Spleen (tissue), 11 donors: ENCODE measurements at regions not wholly inside any gene's neighbourhood (a gene's known extent, or its start where the extent isn't known, plus 50 kb on each side); places are given as distances from the start of the nearest gene placed in this dataset.

Experiments
- DNase-seq: peaks from one replicate; pipeline ENCODE4 v3.0.0-alpha.2; 2020
- H3K27ac ChIP-seq, 8 donors: fragments of 200-600 bp; sonication (generic) in 7 of 8; 1 replicate in 4 of 8; 2 replicates in 4 of 8; pipeline versions ENCODE4 v1.5.0 to v1.8.0; 2016 to 2021; ENCODE audit warnings: inconsistent platforms in 4 of 8, mild to moderate bottlenecking in 4 of 8, moderate library complexity in 1 of 8
- H3K27me3 ChIP-seq, 7 donors: fragments of 200-600 bp; sonication (generic) in 6 of 7; replicated peaks in 1 of 7; 1 replicate in 4 of 7; 2 replicates in 3 of 7; pipeline versions ENCODE4 v1.5.0 to v1.8.0; 2016 to 2021; ENCODE audit warnings: inconsistent platforms in 3 of 7, mild to moderate bottlenecking in 1 of 7
- H3K36me3 ChIP-seq, 6 donors: fragments of 200-600 bp; sonication (generic) in 5 of 6; 1 replicate in 4 of 6; 2 replicates in 2 of 6; pipeline versions ENCODE4 v1.5.0 to v1.8.0; 2016 to 2021; ENCODE audit warnings: inconsistent platforms in 2 of 6
- H3K4me1 ChIP-seq, 6 donors: fragments of 200-600 bp; sonication (generic) in 5 of 6; 1 replicate in 3 of 6; 2 replicates in 3 of 6; pipeline versions ENCODE4 v1.5.0 to v1.8.0; 2016 to 2021; ENCODE audit warnings: inconsistent platforms in 3 of 6
- H3K4me3 ChIP-seq, 8 donors: fragments of 200-600 bp; sonication (generic) in 7 of 8; 1 replicate in 4 of 8; 2 replicates in 4 of 8; pipeline versions ENCODE4 v1.5.0 to v1.8.0; 2016 to 2021; ENCODE audit warnings: inconsistent platforms in 4 of 8, mild to moderate bottlenecking in 4 of 8, moderate library complexity in 2 of 8
- H3K9me3 ChIP-seq, 8 donors: fragments of 200-600 bp; sonication (generic) in 7 of 8; 1 replicate in 4 of 8; 2 replicates in 4 of 8; pipeline versions ENCODE4 v1.5.0 to v1.8.0; 2016 to 2021; ENCODE audit warnings: inconsistent platforms in 4 of 8
- CTCF ChIP-seq, 11 experiments: fragments of 200-600 bp in 7 of 11; fragments of 450-650 bp in 4 of 11; sonication (generic) in 4 of 11; IDR thresholded peaks in 8 of 11; conservative IDR thresholded peaks in 3 of 11; 1 replicate in 7 of 11; 2 replicates in 4 of 11; pipeline versions ENCODE4 v1.4.0 to v1.8.0; 2016 to 2021; ENCODE audit warnings: antibody characterized with exemption in 11 of 11, inconsistent platforms in 4 of 11, mild to moderate bottlenecking in 1 of 11
- POLR2A ChIP-seq, 3 donors: fragments of 450-650 bp; IDR thresholded peaks; one replicate each; pipeline ENCODE4 v1.5.1; 2017; ENCODE audit warnings: antibody characterized with exemption in 3 of 3, mild to moderate bottlenecking in 1 of 3
- POLR2AphosphoS5 ChIP-seq, 3 donors: sonication (generic); formaldehyde crosslinking; IDR thresholded peaks; one replicate each; pipeline ENCODE4 v1.5.1; 2017; ENCODE audit warnings: antibody characterized with exemption in 3 of 3
- WGBS, 5 donors: extraction: QIAGEN DNeasy Blood & Tissue Kit in 3 of 5; methylation state at CpG; one replicate each; pipeline versions ENCODE4 v1.1.5 to v1.1.7; 2013 to 2018; 5-methylcytosine and 5-hydroxymethylcytosine counted together
- intact Hi-C: fragments of 100-400 bp; cut with DNase I; formaldehyde crosslinking; loops from one replicate; pipeline ENCODE4 v1.15.0; 2023; ENCODE audit warnings: low total_unique reads
- donor health status: healthy with polysubstance abuse.
- donor health status: DM: no; HTN: no; CAD: no; lungs with moderate emphysema.
- donor health status: DM: no; HTN: no; CAD: no.
- donor health status: Bipolar disorder and iron deficiency.
- donor health status: healthy.
- donor health status: DM: no; HTN: no; CAD: no.
- donor health status: DM: yes; HTN: yes; CAD: no.

GRCh38 chr12:131551675-131552491 lies 159.0 kb upstream of the SFSWAP start:
- peaks cover 0 to 46% (median 0%) of the 10 kb centered on the region in 7 donors for H3K27me3 ChIP-seq
- no peak overlapping the region for H3K27ac ChIP-seq
- WGBS, 5 donors = 88 to 93% (median 91%) methylated on average over 15 of the region's 15 CpGs
- H3K4me3 ChIP-seq = no peak overlapping the region
- intact Hi-C loops = no loop called here
- no peaks in the 10 kb centered on the region for H3K4me1 ChIP-seq
- TF ChIP-seq POLR2AphosphoS5 (IDR thresholded peaks at IDR 0.05) (no peak), CTCF (IDR thresholded peaks at IDR 0.05 in 8 of 11, conservative IDR thresholded peaks at IDR 0.05 in 3 of 11) (no peak), POLR2A (IDR thresholded peaks at IDR 0.05) (no peak)
- no peaks in the 10 kb centered on the region for H3K36me3 ChIP-seq
- no peaks in the 10 kb centered on the region for H3K9me3 ChIP-seq
- DNase-seq = no peak

GRCh38 chr12:131552492-131552863 lies 158.4 kb upstream of the SFSWAP start:
- no peak for DNase-seq
- WGBS, 5 donors = 88 to 100% (median 94%) methylated on average over 2 of the region's 2 CpGs
- TF ChIP-seq CTCF (IDR thresholded peaks at IDR 0.05 in 8 of 11, conservative IDR thresholded peaks at IDR 0.05 in 3 of 11) (no peak), POLR2A (IDR thresholded peaks at IDR 0.05) (no peak), POLR2AphosphoS5 (IDR thresholded peaks at IDR 0.05) (no peak)
- H3K27me3 ChIP-seq = peaks cover 0 to 46% (median 0%) of the 10 kb centered on the region in 7 donors
- intact Hi-C loops = no loop called here
- H3K36me3 ChIP-seq = no peaks in the 10 kb centered on the region
- no peaks in the 10 kb centered on the region for H3K9me3 ChIP-seq
- H3K4me3 ChIP-seq = no peak overlapping the region
- H3K27ac ChIP-seq = no peak overlapping the region
- H3K4me1 ChIP-seq = no peaks in the 10 kb centered on the region

- H3K4me1 ChIP-seq = no peaks in the 10 kb centered on the region
- DNase-seq = no peak
- H3K36me3 ChIP-seq = no peaks in the 10 kb centered on the region
- no peak overlapping the region for H3K27ac ChIP-seq
- H3K4me3 ChIP-seq = no peak overlapping the region
- H3K9me3 ChIP-seq = no peaks in the 10 kb centered on the region
- peaks cover 0 to 40% (median 0%) of the 10 kb centered on the region in 7 donors for H3K27me3 ChIP-seq
- 82 to 88% (median 84%) methylated on average over 6 of the region's 6 CpGs for WGBS, 5 donors
- intact Hi-C loops = no loop called here
- TF ChIP-seq POLR2AphosphoS5 (IDR thresholded peaks at IDR 0.05) (no peak), CTCF (IDR thresholded peaks at IDR 0.05 in 8 of 11, conservative IDR thresholded peaks at IDR 0.05 in 3 of 11) (no peak), POLR2A (IDR thresholded peaks at IDR 0.05) (no peak)
Measured at GRCh38 chr12:131553096-131553777, 157.7 kb upstream of the SFSWAP start.

GRCh38 chr12:131555197-131555846 lies 155.6 kb upstream of the SFSWAP start:
- Histone ChIP-seq H3K4me1 (no peaks in the 10 kb centered on the region), H3K27ac (no peak overlapping the region), H3K4me3 (no peak overlapping the region), H3K36me3 (no peaks in the 10 kb centered on the region), H3K27me3 (peaks cover 0 to 40% (median 0%) of the 10 kb centered on the region in 7 donors), H3K9me3 (no peaks in the 10 kb centered on the region)
- intact Hi-C loops = no loop called here
- no peak for DNase-seq
- TF ChIP-seq POLR2A (IDR thresholded peaks at IDR 0.05) (no peak), CTCF (IDR thresholded peaks at IDR 0.05 in 8 of 11, conservative IDR thresholded peaks at IDR 0.05 in 3 of 11) (no peak), POLR2AphosphoS5 (IDR thresholded peaks at IDR 0.05) (no peak)
- 80 to 95% (median 89%) methylated on average over 16 to 18 of the region's 18 CpGs for WGBS, 5 donors
